ENCODE measurements at regions not wholly inside any gene's neighbourhood (a gene's known extent, or its start where the extent isn't known, plus 50 kb on each side); places are given as distances from the start of the nearest gene placed in this dataset.

GRCh38 chr3:152945556-152945955 lies 110.6 kb downstream of the P2RY1 start:
- peaks cover 0 to 27% (median 9%) of the 10 kb centered on the region in 4 donors for H3K4me1 ChIP-seq
- H3K27me3 ChIP-seq = no peaks in the 10 kb centered on the region
- no peak overlapping the region for H3K4me3 ChIP-seq
- intact Hi-C loops (cut with DNase I; ENCODE audit: low total_unique reads) = no loop called here
- no peak for DNase-seq
- no peaks in the 10 kb centered on the region for H3K36me3 ChIP-seq
- no peak overlapping the region for H3K27ac ChIP-seq
- in situ Hi-C loops (cut with MboI; ENCODE audit: low pct_ligation_motif_present in 1 of 4, low pct_unique_long_range_greater_than_20kb in 1 of 4, low sequenced_read_pairs in 3 of 4) = no loop called here
- 91 to 92% methylated on average over 2 of the region's 2 CpGs for WGBS, 2 donors (ENCODE audit: low coverage in 1 of 2)
- TF ChIP-seq POLR2A (IDR thresholded peaks at IDR 0.05) (no peak), POLR2AphosphoS5 (IDR thresholded peaks at IDR 0.05) (no peak), CTCF (IDR thresholded peaks at IDR 0.05) (no peak), EP300 (IDR thresholded peaks at IDR 0.05; ENCODE audit: low read depth) (no peak)
- H3K9me3 ChIP-seq = no peaks in the 10 kb centered on the region

- in situ Hi-C loops (cut with MboI; ENCODE audit: low pct_ligation_motif_present in 1 of 4, low pct_unique_long_range_greater_than_20kb in 1 of 4, low sequenced_read_pairs in 3 of 4) (loop anchor here in 2 of 4 donors (25.0 kb wide), 2 partner anchors 445 to 470 kb away; no protein-coding TSS in a partner anchor), intact Hi-C loops (cut with DNase I; ENCODE audit: low total_unique reads) (no loop called here)
- H3K9me3 ChIP-seq = no peaks in the 10 kb centered on the region
- 95 to 100% methylated on average over 2 of the region's 2 CpGs for WGBS, 2 donors (ENCODE audit: low coverage in 1 of 2)
- H3K4me1 ChIP-seq = peaks cover 0 to 12% (median 2%) of the 10 kb centered on the region in 4 donors
- H3K4me3 ChIP-seq = no peak overlapping the region
- no peaks in the 10 kb centered on the region for H3K27me3 ChIP-seq
- no peak overlapping the region for H3K27ac ChIP-seq
- H3K36me3 ChIP-seq = no peaks in the 10 kb centered on the region
- TF ChIP-seq POLR2AphosphoS5 (IDR thresholded peaks at IDR 0.05) = no peak
- TF ChIP-seq EP300 (IDR thresholded peaks at IDR 0.05; ENCODE audit: low read depth) = no peak
- no peak for TF ChIP-seq CTCF (IDR thresholded peaks at IDR 0.05)
- no peak for TF ChIP-seq POLR2A (IDR thresholded peaks at IDR 0.05)
- DNase-seq = no peak
These were observed 122.6 kb downstream of the P2RY1 start for GRCh38 chr3:152957491-152957890.

GRCh38 chr3:152959307-152959706 lies 124.4 kb downstream of the P2RY1 start:
- no peak overlapping the region for H3K27ac ChIP-seq
- peaks cover 0 to 12% (median 2%) of the 10 kb centered on the region in 4 donors for H3K4me1 ChIP-seq
- H3K9me3 ChIP-seq = no peaks in the 10 kb centered on the region
- H3K36me3 ChIP-seq = no peaks in the 10 kb centered on the region
- no peak overlapping the region for H3K4me3 ChIP-seq
- intact Hi-C loops (cut with DNase I; ENCODE audit: low total_unique reads) = no loop called here
- H3K27me3 ChIP-seq = no peaks in the 10 kb centered on the region
- in situ Hi-C loops (cut with MboI; ENCODE audit: low pct_ligation_motif_present in 1 of 4, low pct_unique_long_range_greater_than_20kb in 1 of 4, low sequenced_read_pairs in 3 of 4) = loop anchor here in 2 of 4 donors (25.0 kb wide), 2 partner anchors 447 to 472 kb away; no protein-coding TSS in a partner anchor
- no peak for DNase-seq
- WGBS, 2 donors (ENCODE audit: low coverage in 1 of 2) = 90 to 94% methylated on average over 3 of the region's 3 CpGs
- TF ChIP-seq CTCF (IDR thresholded peaks at IDR 0.05) (no peak), POLR2AphosphoS5 (IDR thresholded peaks at IDR 0.05) (no peak), EP300 (IDR thresholded peaks at IDR 0.05; ENCODE audit: low read depth) (no peak), POLR2A (IDR thresholded peaks at IDR 0.05) (no peak)

- Histone ChIP-seq H3K4me1 (peaks cover 0 to 17% (median 2%) of the 10 kb centered on the region in 4 donors), H3K27me3 (no peaks in the 10 kb centered on the region), H3K9me3 (no peaks in the 10 kb centered on the region), H3K27ac (no peak overlapping the region), H3K36me3 (no peaks in the 10 kb centered on the region), H3K4me3 (no peak overlapping the region)
- 34 to 56% methylated on average over 3 of the region's 3 CpGs for WGBS, 2 donors (ENCODE audit: low coverage in 1 of 2)
- TF ChIP-seq EP300 (IDR thresholded peaks at IDR 0.05; ENCODE audit: low read depth) = no peak
- TF ChIP-seq CTCF (IDR thresholded peaks at IDR 0.05) = no peak
- TF ChIP-seq POLR2AphosphoS5 (IDR thresholded peaks at IDR 0.05) = no peak
- TF ChIP-seq POLR2A (IDR thresholded peaks at IDR 0.05) = no peak
- in situ Hi-C loops (cut with MboI; ENCODE audit: low pct_ligation_motif_present in 1 of 4, low pct_unique_long_range_greater_than_20kb in 1 of 4, low sequenced_read_pairs in 3 of 4) = loop anchor here in 2 of 4 donors (25.0 kb wide), 2 partner anchors 448 to 473 kb away; no protein-coding TSS in a partner anchor
- DNase-seq = no peak
- intact Hi-C loops (cut with DNase I; ENCODE audit: low total_unique reads) = no loop called here
These were observed 125.8 kb downstream of the P2RY1 start for GRCh38 chr3:152960684-152961083.

Data from transverse colon (tissue), 4 donors.